ENCODE measurements at regions not wholly inside any gene's neighbourhood (a gene's known extent, or its start where the extent isn't known, plus 50 kb on each side); places are given as distances from the start of the nearest gene placed in this dataset.

- Histone ChIP-seq H2AFZ (ENCODE audit: control insufficient read depth, low read depth, low read length) (no peak overlapping the region), H3K27ac (ENCODE audit: control insufficient read depth, insufficient read depth) (no peak overlapping the region), H3K4me3 (no peak overlapping the region), H3K4me1 (ENCODE audit: control insufficient read depth, insufficient read depth, low read length) (peaks cover 11% of the 10 kb centered on the region), H3K27me3 (replicated peaks in 1 of 2; ENCODE audit: control insufficient read depth in 2 of 2, insufficient read depth in 2 of 2, low read length in 1 of 2) (no peaks in the 10 kb centered on the region), H4K20me1 (ENCODE audit: control insufficient read depth, insufficient read depth) (no peaks in the 10 kb centered on the region), H3K9me3 (replicated peaks; ENCODE audit: control insufficient read depth, insufficient read depth, low read length) (no peaks in the 10 kb centered on the region), H3K4me2 (ENCODE audit: control insufficient read depth, insufficient read depth) (peak overlapping the region; percentile 56), H3K9ac (ENCODE audit: control insufficient read depth, insufficient read depth, low read length) (no peak overlapping the region), H3K79me2 (ENCODE audit: control insufficient read depth, insufficient read depth, low read length) (no peaks in the 10 kb centered on the region), H3K36me3 (ENCODE audit: control insufficient read depth in 2 of 2, insufficient read depth in 2 of 2, low read length in 1 of 2) (no peaks in the 10 kb centered on the region)
- CTCF ChIA-PET, result no interaction called here
- no TSS peak for BruUV-seq (replicated peaks)
- in situ Hi-C loops (cut with MboI) (no loop called here), intact Hi-C loops (cut with micrococcal nuclease; ENCODE audit: unreplicated experiment) (no loop called here)
- RAD21 ChIA-PET (ENCODE audit: unreplicated experiment), result no interaction called here
- FAIRE-seq (no peak), DNase-seq (ENCODE audit: low read depth, low spot score) (no peak), ATAC-seq (peak; percentile 65)
- 54% methylated on average over 2 of the region's 2 CpGs for WGBS (ENCODE audit: insufficient coverage, insufficient replicate concordance, low lambda C conversion rate, missing lambda C conversion rate)
- SMC1A ChIA-PET (ENCODE audit: uncharacterized antibody, unreplicated experiment), result interaction anchor here (0.8 kb wide), 1 partner anchor 16 kb away, joined by 3 read pairs; no protein-coding TSS in a partner anchor
- no peak for TF ChIP-seq REST (IDR thresholded peaks at IDR 0.05; ENCODE audit: low read depth, low read length)
- no peak for TF ChIP-seq SUPT20H (IDR thresholded peaks at IDR 0.05; ENCODE audit: borderline replicate concordance, control insufficient read depth, low read depth, low read length)
- no peak for TF ChIP-seq ASH2L (IDR thresholded peaks at IDR 0.05; ENCODE audit: borderline replicate concordance, low read depth)
- no peak for TF ChIP-seq CREM (IDR thresholded peaks at IDR 0.05; ENCODE audit: low read depth)
- no peak for TF ChIP-seq ZNF24 (IDR thresholded peaks at IDR 0.05)
- TF ChIP-seq HDAC2 (IDR thresholded peaks at IDR 0.05), result no peak
- no peak for TF ChIP-seq PML (IDR thresholded peaks at IDR 0.05; ENCODE audit: low read length)
- no peak for TF ChIP-seq PKNOX1 (IDR thresholded peaks at IDR 0.05)
- no peak for TF ChIP-seq IRF4 (IDR thresholded peaks at IDR 0.05; ENCODE audit: low read depth, low read length)
- no peak for TF ChIP-seq EZH2 (IDR thresholded peaks at IDR 0.05; ENCODE audit: borderline replicate concordance, control insufficient read depth, low read depth, low read length)
- TF ChIP-seq MYC (IDR thresholded peaks at IDR 0.05; ENCODE audit: insufficient read depth, insufficient read length, insufficient replicate concordance, low read length, severe bottlenecking), result no peak
- no peak for TF ChIP-seq CEBPB (IDR thresholded peaks at IDR 0.05; ENCODE audit: borderline replicate concordance in 1 of 2, low read depth in 2 of 2, low read length in 2 of 2)
- TF ChIP-seq ZBTB11 (CRISPR knock-in tag; IDR thresholded peaks at IDR 0.05), result no peak
- no peak for TF ChIP-seq STAT1 (conservative IDR thresholded peaks at IDR 0.05)
- TF ChIP-seq ESRRA (IDR thresholded peaks at IDR 0.05; ENCODE audit: low read length), result no peak
- no peak for TF ChIP-seq TAF1 (IDR thresholded peaks at IDR 0.05; ENCODE audit: borderline replicate concordance, low read depth, low read length)
- no peak for TF ChIP-seq YBX1 (IDR thresholded peaks at IDR 0.05)
- POLR2A ChIA-PET, result no interaction called here
Observed at GRCh38 chr20:16158976-16159286, 414.3 kb downstream of the KIF16B start.
